ENCODE measurements at regions not wholly inside any gene's neighbourhood (a gene's known extent, or its start where the extent isn't known, plus 50 kb on each side); places are given as distances from the start of the nearest gene placed in this dataset.

- DNase-seq = no peak
Observed at GRCh38 chr2:236501531-236501930, 68.1 kb upstream of the ACKR3 start.

GRCh38 chr2:236503100-236503499, 66.5 kb upstream of the ACKR3 start:
- no peak for DNase-seq

DNA sequence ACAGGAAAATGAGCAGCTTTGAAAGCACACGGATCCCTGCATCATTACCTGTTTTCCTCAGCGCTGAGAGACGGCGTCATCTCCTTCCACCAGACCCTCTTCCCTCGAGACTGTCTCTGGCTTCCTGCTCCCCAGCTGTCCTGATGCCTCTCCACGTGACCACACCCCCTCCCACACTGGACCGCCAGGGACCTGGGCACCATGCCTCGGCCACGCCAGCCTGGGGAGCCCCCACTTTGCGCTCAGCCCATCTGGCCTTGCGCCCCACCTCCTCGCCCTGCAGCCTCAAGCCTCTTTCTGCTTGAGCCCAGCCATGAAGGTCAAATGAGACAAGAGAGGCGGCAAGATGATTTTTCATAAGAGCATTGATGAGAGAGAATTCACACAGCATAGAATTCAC, 66.0 kb upstream of the ACKR3 start:
- no peak for DNase-seq

DNA sequence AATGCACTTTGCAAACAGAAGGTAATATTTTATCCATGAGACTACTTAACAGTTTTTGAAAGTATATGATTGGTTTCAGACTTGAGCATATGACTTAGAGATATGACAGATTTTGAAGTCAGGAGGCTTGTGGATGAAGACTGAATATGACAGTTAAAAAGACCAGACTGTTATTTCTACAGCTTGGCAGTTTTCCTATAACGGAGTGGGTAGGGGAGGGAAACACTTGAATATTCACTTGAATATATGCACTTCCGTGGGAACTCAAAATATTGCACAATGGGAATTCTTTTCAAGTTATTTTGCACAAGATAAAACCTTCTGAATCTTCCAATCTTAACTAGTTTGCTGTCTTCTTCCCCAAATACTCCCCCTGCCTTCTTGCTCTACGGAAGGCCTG, 64.6 kb upstream of the ACKR3 start:
- no peak for DNase-seq

DNA sequence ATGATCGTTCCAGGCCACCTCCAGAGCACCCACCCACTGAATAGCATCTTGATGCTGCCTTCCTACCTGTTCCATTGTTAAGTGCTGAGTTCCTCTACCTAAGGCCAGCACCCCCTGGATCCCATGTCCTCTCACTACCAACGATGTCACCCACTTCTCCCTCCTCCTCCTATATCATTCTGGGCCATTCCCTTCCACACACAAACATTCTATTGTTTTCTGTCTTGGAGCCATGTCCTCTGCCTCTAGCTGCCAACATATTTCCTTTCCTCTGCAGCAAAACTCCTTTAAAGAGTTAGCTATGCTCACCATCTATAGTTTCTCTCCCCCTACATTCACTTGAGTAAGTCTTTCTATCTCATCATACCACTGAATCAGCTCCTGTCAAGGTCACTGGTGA, 64.0 kb upstream of the ACKR3 start:
- DNase-seq = no peak

GRCh38 chr2:236507393-236508085, 62.1 kb upstream of the ACKR3 start:
- DNase-seq = peak; percentile 78

DNA sequence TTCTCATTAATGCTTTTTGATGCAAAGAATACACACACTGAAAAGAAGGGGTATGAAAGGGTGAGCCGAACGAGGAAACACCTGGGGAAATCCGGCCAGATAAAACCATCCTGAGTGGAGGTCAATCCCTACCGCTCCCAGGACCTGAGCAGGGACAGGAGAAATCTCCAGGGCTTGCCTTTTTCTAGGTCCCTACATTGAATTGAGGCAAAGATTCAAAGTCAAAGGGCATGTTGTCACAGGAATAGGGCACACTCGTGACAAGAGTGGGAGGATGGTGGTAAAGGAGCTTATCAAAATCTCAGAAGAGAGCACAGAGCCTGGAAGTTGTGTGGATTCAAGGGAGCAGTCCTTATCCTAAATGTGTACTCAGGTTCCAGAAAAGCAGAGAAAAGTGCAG, 61.2 kb upstream of the ACKR3 start:
- DNase-seq = no peak

GRCh38 chr2:236510034-236510433, 59.6 kb upstream of the ACKR3 start:
- DNase-seq = no peak

DNA sequence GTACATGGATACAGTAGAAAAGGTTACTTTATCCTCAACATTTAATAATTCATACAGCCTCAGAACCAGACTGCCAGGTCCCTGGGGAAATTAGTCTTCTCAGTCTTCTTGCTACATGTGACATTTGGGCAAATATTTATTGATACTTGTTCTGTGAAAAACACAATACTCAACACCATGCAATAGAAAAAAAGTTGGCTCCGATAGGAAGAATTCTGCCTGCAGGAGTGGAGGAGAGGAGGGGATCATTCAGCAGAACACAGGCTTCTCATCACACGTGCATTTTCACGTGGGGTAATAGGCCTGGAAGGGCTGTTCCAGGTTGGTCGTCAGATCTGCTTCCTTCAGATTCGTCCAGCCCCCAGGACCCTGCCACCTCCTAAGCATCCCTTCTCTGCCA, 58.4 kb upstream of the ACKR3 start:
- DNase-seq = no peak

DNA sequence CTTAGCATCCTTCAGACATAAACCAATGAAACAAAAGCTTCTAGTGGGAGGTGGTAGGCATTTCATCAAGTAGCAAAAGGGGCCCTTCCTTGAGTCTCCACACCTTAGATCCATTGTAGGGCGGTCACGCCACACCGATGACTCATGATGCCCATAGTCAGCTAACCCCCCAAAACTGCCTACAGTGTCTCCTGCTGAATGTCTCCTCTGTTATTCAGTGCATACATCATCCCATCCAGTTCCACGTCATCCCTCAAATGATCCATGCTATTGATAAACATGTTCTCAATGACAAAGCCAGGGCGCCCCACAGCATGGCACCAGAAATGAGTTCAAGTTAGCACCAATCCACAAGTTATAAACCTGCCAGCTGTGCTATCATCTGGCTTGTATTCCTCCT, 57.4 kb upstream of the ACKR3 start:
- DNase-seq = no peak

GRCh38 chr2:236512902-236513435, 56.7 kb upstream of the ACKR3 start:
- peak; percentile 76 for DNase-seq

GRCh38 chr2:236513956-236514355, 55.7 kb upstream of the ACKR3 start:
- DNase-seq = peak; percentile 32

DNA sequence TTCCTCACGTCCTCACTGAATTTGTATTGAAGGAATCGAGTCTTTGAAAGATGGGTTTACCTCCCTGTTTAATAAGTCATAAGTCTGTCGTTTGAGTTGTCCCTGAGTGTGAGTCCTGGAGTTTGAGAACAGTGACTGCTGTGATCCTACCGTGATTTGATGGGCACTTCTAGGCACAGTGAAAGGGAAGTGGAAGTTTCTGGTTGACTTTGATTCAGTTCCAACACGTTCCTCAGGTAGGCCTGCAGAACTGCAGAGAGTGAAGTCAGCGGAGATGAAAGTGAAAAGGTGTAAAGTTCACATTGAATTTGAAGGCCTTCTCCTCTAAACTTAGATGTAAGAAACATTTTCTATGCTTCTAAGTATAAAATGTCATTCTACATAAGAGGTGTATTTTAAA, 52.9 kb upstream of the ACKR3 start:
- DNase-seq = no peak

- no peak for DNase-seq
Observed at GRCh38 chr2:236517251-236518031, 52.2 kb upstream of the ACKR3 start.
